ENCODE measurements at regions not wholly inside any gene's neighbourhood (a gene's known extent, or its start where the extent isn't known, plus 50 kb on each side); places are given as distances from the start of the nearest gene placed in this dataset.

GRCh38 chr16:26688699-26689098, 378.0 kb upstream of the C16orf82 start:
- no peak overlapping the region for H3K4me2 ChIP-seq (ENCODE audit: insufficient read depth, low read length)
- ChIA-PET CTCF (ENCODE audit: low intra/inter-chr PET ratio) (no interaction called here), POLR2A (no interaction called here)
- DNase-seq (ENCODE audit: extremely low read depth in 1 of 4, low spot score in 3 of 4) (no peak), ATAC-seq (no peak), FAIRE-seq (no peak)
- 0% methylated on average over 7 of the region's 7 CpGs for WGBS (ENCODE audit: insufficient coverage, low coverage, missing lambda C conversion rate)
- H2AFZ ChIP-seq (ENCODE audit: low read depth, low read length) = no peak overlapping the region
- in situ Hi-C loops (cut with MboI) (no loop called here), intact Hi-C loops (cut with micrococcal nuclease) (no loop called here)
- H3K27me3 ChIP-seq (ENCODE audit: control insufficient read depth in 2 of 2, insufficient read depth in 2 of 2, low read length in 2 of 2) = peaks cover 0 to 6% of the 10 kb centered on the region in 2 experiments; a peak in 1 of 5 replicates
- BruUV-seq (replicated peaks) = no TSS peak
- H3K27ac ChIP-seq (ENCODE audit: extremely low read depth, low read depth, low read length) = no peak overlapping the region
- H3K79me2 ChIP-seq (ENCODE audit: control insufficient read depth, insufficient read depth, low read length) = no peaks in the 10 kb centered on the region
- no peak overlapping the region for H3K4me3 ChIP-seq
- no peaks in the 10 kb centered on the region for H3K9me1 ChIP-seq (ENCODE audit: control insufficient read depth, insufficient read depth, low read length)
- no peak overlapping the region for H3K9ac ChIP-seq (ENCODE audit: insufficient read depth in 1 of 2, low read depth in 2 of 2, low read length in 2 of 2)
- H3K9me3 ChIP-seq (replicated peaks; ENCODE audit: control insufficient read depth, insufficient read depth, low read depth, low read length) = no peaks in the 10 kb centered on the region
- H3K4me1 ChIP-seq (replicated peaks in 1 of 2; ENCODE audit: control insufficient read depth in 2 of 2, insufficient read depth in 2 of 2, low read length in 2 of 2) = no peaks in the 10 kb centered on the region
- H4K20me1 ChIP-seq (replicated peaks; ENCODE audit: control insufficient read depth, insufficient read depth, low read length) = no peaks in the 10 kb centered on the region
- no peaks in the 10 kb centered on the region for H3K36me3 ChIP-seq (ENCODE audit: control insufficient read depth, insufficient read depth, low read length)
- TF ChIP-seq MIER1 (IDR thresholded peaks at IDR 0.05; ENCODE audit: low read depth) (no peak), MAFG (tag; conservative IDR thresholded peaks at IDR 0.05) (peak; percentile 48; the same call in 1 of the 2 replicates), ZNF384 (IDR thresholded peaks at IDR 0.05; ENCODE audit: low read depth, low read length) (no peak), DIDO1 (tag; IDR thresholded peaks at IDR 0.05; ENCODE audit: low read depth) (no peak), SIN3B (IDR thresholded peaks at IDR 0.05; ENCODE audit: low read depth) (no peak), ZNF124 (CRISPR knock-in tag; IDR thresholded peaks at IDR 0.05) (no peak), GABPA (tag; conservative IDR thresholded peaks at IDR 0.05; ENCODE audit: low read depth) (no peak), MYC (IDR thresholded peaks at IDR 0.05; ENCODE audit: low read depth, low read length) (no peak), MYC (CRISPR knock-in tag; IDR thresholded peaks at IDR 0.05; ENCODE audit: borderline replicate concordance, low read depth) (no peak), MBD1 (CRISPR knock-in tag; IDR thresholded peaks at IDR 0.05) (no peak), ZNF445 (CRISPR knock-in tag; IDR thresholded peaks at IDR 0.05; ENCODE audit: low read depth) (no peak), TCF15 (CRISPR knock-in tag; IDR thresholded peaks at IDR 0.05) (no peak), TFE3 (CRISPR knock-in tag; IDR thresholded peaks at IDR 0.05) (no peak), ZNF766 (CRISPR knock-in tag; conservative IDR thresholded peaks at IDR 0.05) (no peak), ZNF644 (tag; IDR thresholded peaks at IDR 0.05; ENCODE audit: low read depth) (no peak), SUPT5H (IDR thresholded peaks at IDR 0.05) (no peak), ZNF121 (CRISPR knock-in tag; conservative IDR thresholded peaks at IDR 0.05) (no peak), C11orf30 (IDR thresholded peaks at IDR 0.05; ENCODE audit: low read depth) (peak; percentile 58), NUFIP1 (IDR thresholded peaks at IDR 0.05; ENCODE audit: partially characterized antibody) (no peak)
- TF ChIP-seq, protein P1, sequence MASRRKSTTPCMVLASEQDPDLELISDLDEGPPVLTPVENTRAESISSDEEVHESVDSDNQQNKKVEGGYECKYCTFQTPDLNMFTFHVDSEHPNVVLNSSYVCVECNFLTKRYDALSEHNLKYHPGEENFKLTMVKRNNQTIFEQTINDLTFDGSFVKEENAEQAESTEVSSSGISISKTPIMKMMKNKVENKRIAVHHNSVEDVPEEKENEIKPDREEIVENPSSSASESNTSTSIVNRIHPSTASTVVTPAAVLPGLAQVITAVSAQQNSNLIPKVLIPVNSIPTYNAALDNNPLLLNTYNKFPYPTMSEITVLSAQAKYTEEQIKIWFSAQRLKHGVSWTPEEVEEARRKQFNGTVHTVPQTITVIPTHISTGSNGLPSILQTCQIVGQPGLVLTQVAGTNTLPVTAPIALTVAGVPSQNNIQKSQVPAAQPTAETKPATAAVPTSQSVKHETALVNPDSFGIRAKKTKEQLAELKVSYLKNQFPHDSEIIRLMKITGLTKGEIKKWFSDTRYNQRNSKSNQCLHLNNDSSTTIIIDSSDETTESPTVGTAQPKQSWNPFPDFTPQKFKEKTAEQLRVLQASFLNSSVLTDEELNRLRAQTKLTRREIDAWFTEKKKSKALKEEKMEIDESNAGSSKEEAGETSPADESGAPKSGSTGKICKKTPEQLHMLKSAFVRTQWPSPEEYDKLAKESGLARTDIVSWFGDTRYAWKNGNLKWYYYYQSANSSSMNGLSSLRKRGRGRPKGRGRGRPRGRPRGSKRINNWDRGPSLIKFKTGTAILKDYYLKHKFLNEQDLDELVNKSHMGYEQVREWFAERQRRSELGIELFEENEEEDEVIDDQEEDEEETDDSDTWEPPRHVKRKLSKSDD (conservative IDR thresholded peaks at IDR 0.05; ENCODE audit: low read length) = no peak
